ENCODE measurements at regions not wholly inside any gene's neighbourhood (a gene's known extent, or its start where the extent isn't known, plus 50 kb on each side); places are given as distances from the start of the nearest gene placed in this dataset.
A peak's percentile ranks its signal among the peaks of the same experiment; 100 is the strongest.

GRCh38 chr19:30170081-30170480, 202.1 kb upstream of the ZNF536 start:
- intact Hi-C loops (cut with micrococcal nuclease): no loop called here
- no peaks in the 10 kb centered on the region for H3K9me3 Mint-ChIP-seq
- peaks cover 2 to 5% of the 10 kb centered on the region in 2 donors for H3K27me3 Mint-ChIP-seq
- POLR2A ChIA-PET (ENCODE audit: partially characterized antibody): no interaction called here
- no peaks in the 10 kb centered on the region for H3K4me1 Mint-ChIP-seq
- Histone ChIP-seq H3K4me3 (ENCODE audit: low read length in 2 of 2) (no peak overlapping the region), H3K36me3 (ENCODE audit: insufficient read depth, low read length) (no peaks in the 10 kb centered on the region), H3K9me3 (ENCODE audit: control insufficient read depth in 1 of 2, low read length in 2 of 2) (no peaks in the 10 kb centered on the region), H3K27ac (ENCODE audit: low read depth, low read length) (no peak overlapping the region), H3K27me3 (ENCODE audit: insufficient read depth, low read length) (no peaks in the 10 kb centered on the region), H3K4me1 (ENCODE audit: insufficient read depth, low read length) (no peaks in the 10 kb centered on the region)
- no peak overlapping the region for H3K4me3 Mint-ChIP-seq
- H3K27ac Mint-ChIP-seq: no peak overlapping the region
- no peaks in the 10 kb centered on the region for H3K36me3 Mint-ChIP-seq
- DNase-seq: no peak
- CTCF ChIA-PET (ENCODE audit: partially characterized antibody): no interaction called here

GRCh38 chr19:30170495-30171137, 201.6 kb upstream of the ZNF536 start:
- Mint-ChIP-seq H3K36me3 (no peaks in the 10 kb centered on the region), H3K4me3 (no peak overlapping the region), H3K27me3 (peaks cover 2 to 5% of the 10 kb centered on the region in 2 donors), H3K4me1 (no peaks in the 10 kb centered on the region), H3K9me3 (no peaks in the 10 kb centered on the region), H3K27ac (no peak overlapping the region)
- ChIA-PET POLR2A (ENCODE audit: partially characterized antibody) (no interaction called here), CTCF (ENCODE audit: partially characterized antibody) (no interaction called here)
- Histone ChIP-seq H3K4me1 (ENCODE audit: insufficient read depth, low read length) (no peaks in the 10 kb centered on the region), H3K36me3 (ENCODE audit: insufficient read depth, low read length) (no peaks in the 10 kb centered on the region), H3K27me3 (ENCODE audit: insufficient read depth, low read length) (no peaks in the 10 kb centered on the region), H3K4me3 (ENCODE audit: low read length in 2 of 2) (no peak overlapping the region), H3K9me3 (ENCODE audit: control insufficient read depth in 1 of 2, low read length in 2 of 2) (no peaks in the 10 kb centered on the region), H3K27ac (ENCODE audit: low read depth, low read length) (no peak overlapping the region)
- no peak for DNase-seq
- intact Hi-C loops (cut with micrococcal nuclease): no loop called here

- no peak overlapping the region for H3K4me3 ChIP-seq (ENCODE audit: low read length in 2 of 2)
- POLR2A ChIA-PET (ENCODE audit: partially characterized antibody): no interaction called here
- intact Hi-C loops (cut with micrococcal nuclease): no loop called here
- H3K4me1 Mint-ChIP-seq: no peaks in the 10 kb centered on the region
- no peaks in the 10 kb centered on the region for H3K36me3 ChIP-seq (ENCODE audit: insufficient read depth, low read length)
- CTCF ChIA-PET (ENCODE audit: partially characterized antibody): no interaction called here
- H3K4me1 ChIP-seq (ENCODE audit: insufficient read depth, low read length): no peaks in the 10 kb centered on the region
- DNase-seq: no peak
- H3K9me3 Mint-ChIP-seq: no peaks in the 10 kb centered on the region
- no peak overlapping the region for H3K4me3 Mint-ChIP-seq
- H3K9me3 ChIP-seq (ENCODE audit: control insufficient read depth in 1 of 2, low read length in 2 of 2): no peaks in the 10 kb centered on the region
- no peaks in the 10 kb centered on the region for H3K27me3 ChIP-seq (ENCODE audit: insufficient read depth, low read length)
- H3K36me3 Mint-ChIP-seq: no peaks in the 10 kb centered on the region
- peaks cover 2 to 5% of the 10 kb centered on the region in 2 donors for H3K27me3 Mint-ChIP-seq
- no peak overlapping the region for H3K27ac Mint-ChIP-seq
- H3K27ac ChIP-seq (ENCODE audit: low read depth, low read length): no peak overlapping the region
Observed at GRCh38 chr19:30171138-30171635, 201.0 kb upstream of the ZNF536 start.

- Histone ChIP-seq H3K27ac (ENCODE audit: low read depth, low read length) (no peak overlapping the region), H3K27me3 (ENCODE audit: insufficient read depth, low read length) (no peaks in the 10 kb centered on the region), H3K4me3 (ENCODE audit: low read length in 2 of 2) (no peak overlapping the region), H3K36me3 (ENCODE audit: insufficient read depth, low read length) (no peaks in the 10 kb centered on the region), H3K9me3 (ENCODE audit: control insufficient read depth in 1 of 2, low read length in 2 of 2) (no peaks in the 10 kb centered on the region), H3K4me1 (ENCODE audit: insufficient read depth, low read length) (no peaks in the 10 kb centered on the region)
- H3K4me3 Mint-ChIP-seq: no peak overlapping the region
- peaks cover 0 to 2% (median 0%) of the 10 kb centered on the region in 8 donors for H3K9me3 Mint-ChIP-seq
- no peaks in the 10 kb centered on the region for H3K4me1 Mint-ChIP-seq
- no peak overlapping the region for H3K27ac Mint-ChIP-seq
- no peak for DNase-seq
- POLR2A ChIA-PET (ENCODE audit: partially characterized antibody): no interaction called here
- CTCF ChIA-PET (ENCODE audit: partially characterized antibody): no interaction called here
- peaks cover 2 to 7% of the 10 kb centered on the region in 2 donors for H3K27me3 Mint-ChIP-seq
- H3K36me3 Mint-ChIP-seq: no peaks in the 10 kb centered on the region
- intact Hi-C loops (cut with micrococcal nuclease): no loop called here
Observed at GRCh38 chr19:30171795-30172612, 200.2 kb upstream of the ZNF536 start.

- H3K4me1 ChIP-seq (ENCODE audit: insufficient read depth, low read length): no peaks in the 10 kb centered on the region
- ChIA-PET POLR2A (ENCODE audit: partially characterized antibody) (no interaction called here), CTCF (ENCODE audit: partially characterized antibody) (no interaction called here)
- no peaks in the 10 kb centered on the region for H3K27me3 ChIP-seq (ENCODE audit: insufficient read depth, low read length)
- H3K27me3 Mint-ChIP-seq: peaks cover 5 to 12% of the 10 kb centered on the region in 2 donors
- no peaks in the 10 kb centered on the region for H3K36me3 Mint-ChIP-seq
- H3K27ac ChIP-seq (ENCODE audit: low read depth, low read length): no peak overlapping the region
- no peak overlapping the region for H3K27ac Mint-ChIP-seq
- no peaks in the 10 kb centered on the region for H3K36me3 ChIP-seq (ENCODE audit: insufficient read depth, low read length)
- no peak overlapping the region for H3K4me3 ChIP-seq (ENCODE audit: low read length in 2 of 2)
- intact Hi-C loops (cut with micrococcal nuclease): no loop called here
- DNase-seq: no peak
- H3K9me3 ChIP-seq (ENCODE audit: control insufficient read depth in 1 of 2, low read length in 2 of 2): no peaks in the 10 kb centered on the region
- no peaks in the 10 kb centered on the region for H3K4me1 Mint-ChIP-seq
- no peak overlapping the region for H3K4me3 Mint-ChIP-seq
- H3K9me3 Mint-ChIP-seq: peaks cover 0 to 2% (median 0%) of the 10 kb centered on the region in 8 donors
Observed at GRCh38 chr19:30172613-30173242, 199.5 kb upstream of the ZNF536 start.

- Histone ChIP-seq H3K4me1 (ENCODE audit: insufficient read depth, low read length) (no peaks in the 10 kb centered on the region), H3K36me3 (ENCODE audit: insufficient read depth, low read length) (no peaks in the 10 kb centered on the region), H3K27ac (ENCODE audit: low read depth, low read length) (no peak overlapping the region), H3K27me3 (ENCODE audit: insufficient read depth, low read length) (no peaks in the 10 kb centered on the region), H3K9me3 (ENCODE audit: control insufficient read depth in 1 of 2, low read length in 2 of 2) (no peaks in the 10 kb centered on the region), H3K4me3 (ENCODE audit: low read length in 2 of 2) (no peak overlapping the region)
- Mint-ChIP-seq H3K36me3 (no peaks in the 10 kb centered on the region), H3K27ac (peak overlapping the region in 2 of 7 donors; percentile 39 to 54), H3K4me1 (no peaks in the 10 kb centered on the region), H3K27me3 (peaks cover 8% of the 10 kb centered on the region in 2 donors), H3K4me3 (no peak overlapping the region), H3K9me3 (peaks cover 0 to 11% (median 2%) of the 10 kb centered on the region in 8 donors)
- ChIA-PET CTCF (ENCODE audit: partially characterized antibody) (no interaction called here), POLR2A (ENCODE audit: partially characterized antibody) (no interaction called here)
- intact Hi-C loops (cut with micrococcal nuclease): no loop called here
- no peak for DNase-seq
Observed at GRCh38 chr19:30173593-30174356, 198.4 kb upstream of the ZNF536 start.

GRCh38 chr19:30174357-30174645, 197.9 kb upstream of the ZNF536 start:
- Mint-ChIP-seq H3K27me3 (peaks cover 8% of the 10 kb centered on the region in 2 donors), H3K4me1 (no peaks in the 10 kb centered on the region), H3K27ac (peak overlapping the region in 1 of 7 donors; percentile 39), H3K9me3 (peaks cover 0 to 13% (median 3%) of the 10 kb centered on the region in 8 donors), H3K36me3 (no peaks in the 10 kb centered on the region), H3K4me3 (no peak overlapping the region)
- intact Hi-C loops (cut with micrococcal nuclease): no loop called here
- H3K4me1 ChIP-seq (ENCODE audit: insufficient read depth, low read length): no peaks in the 10 kb centered on the region
- ChIA-PET POLR2A (ENCODE audit: partially characterized antibody) (no interaction called here), CTCF (ENCODE audit: partially characterized antibody) (no interaction called here)
- H3K9me3 ChIP-seq (ENCODE audit: control insufficient read depth in 1 of 2, low read length in 2 of 2): no peaks in the 10 kb centered on the region
- H3K27me3 ChIP-seq (ENCODE audit: insufficient read depth, low read length): no peaks in the 10 kb centered on the region
- no peak overlapping the region for H3K27ac ChIP-seq (ENCODE audit: low read depth, low read length)
- H3K4me3 ChIP-seq (ENCODE audit: low read length in 2 of 2): no peak overlapping the region
- DNase-seq: no peak
- no peaks in the 10 kb centered on the region for H3K36me3 ChIP-seq (ENCODE audit: insufficient read depth, low read length)

Data from CD4-positive, alpha-beta memory T cell (primary cell).